ENCODE measurements at regions not wholly inside any gene's neighbourhood (a gene's known extent, or its start where the extent isn't known, plus 50 kb on each side); places are given as distances from the start of the nearest gene placed in this dataset.

GRCh38 chr9:1962588-1963106 is 52.5 kb upstream of the SMARCA2 start:
- DNase-seq (ENCODE audit: low spot score): no peak

- no peak for DNase-seq (ENCODE audit: low spot score)
These were observed 51.1 kb upstream of the SMARCA2 start for GRCh38 chr9:1964093-1964492.

Measured in hepatic stellate cell (primary cell).